GM12878 (cell line): ENCODE measurements at regions not wholly inside any gene's neighbourhood (a gene's known extent, or its start where the extent isn't known, plus 50 kb on each side); places are given as distances from the start of the nearest gene placed in this dataset.

ENCODE experiments used
- ATAC-seq: fragments of 200-7000 bp; cut with Tn5 transposase; 3 replicates; pipeline ENCODE4 v1.9.1; 2020; ENCODE audit warnings: mild to moderate bottlenecking, moderate library complexity
- BruUV-seq: library from RNA; stranded (reverse); fragments of 400-500 nt; replicated peaks from 2 replicates; lab custom pipeline; 2021; lab: Mats Ljungman, UMichigan
- CTCF ChIA-PET: fragments of 300-600 bp; sonication (Branson Sonifier 250); formaldehyde crosslinking; extraction: SDS; loops from one replicate; lab custom pipeline; 2021; ENCODE audit warnings: inconsistent platforms; lab: Yijun Ruan, JAX
- POLR2A ChIA-PET: fragments of 350-600 bp; formaldehyde crosslinking; extraction: SDS; loops from one replicate; lab custom pipeline; 2021; ENCODE audit warnings: inconsistent platforms; lab: Charles Lee
- RAD21 ChIA-PET: fragments of 300-600 bp; sonication (Branson Sonifier 250); formaldehyde crosslinking; loops from one replicate; lab custom pipeline; 2023; ENCODE audit warnings: antibody characterized with exemption; ENCODE audit not compliant: unreplicated experiment; lab: Charles Lee
- SMC1A ChIA-PET: fragments of 300-600 bp; sonication (Branson Sonifier 250); formaldehyde crosslinking; loops from one replicate; lab custom pipeline; 2023; ENCODE audit not compliant: unreplicated experiment, uncharacterized antibody; lab: Charles Lee
- DNase-seq: peaks from one replicate; pipeline ENCODE4 v3.0.0-alpha.2; 2011; ENCODE audit warnings: low read depth, low spot score
- FAIRE-seq: peaks from 3 replicates; lab custom pipeline; 2011; peaks lifted over from hg19 to GRCh38; lab: Jason Lieb, UNC
- H2AFZ ChIP-seq: 2 replicates; pipeline ENCODE4 v1.6.0; 2011; ENCODE audit warnings: low read depth, low read length, control low read depth; ENCODE audit not compliant: control insufficient read depth
- H3K27ac ChIP-seq: 2 replicates; pipeline ENCODE4 v1.5.1; 2011; ENCODE audit warnings: control low read depth; ENCODE audit not compliant: control insufficient read depth, insufficient read depth
- H3K27me3 ChIP-seq, 2 experiments: replicated peaks in 1 of 2; 2 replicates each; pipeline versions ENCODE4 v1.6.0 to v1.6.1; 2011; ENCODE audit warnings: low read length in 1 of 2; ENCODE audit not compliant: control insufficient read depth in 2 of 2, insufficient read depth in 2 of 2
- H3K36me3 ChIP-seq, 2 experiments: 2 replicates each; pipeline ENCODE4 v1.5.1; 2011; ENCODE audit warnings: low read length in 1 of 2; ENCODE audit not compliant: control insufficient read depth in 2 of 2, insufficient read depth in 2 of 2
- H3K4me1 ChIP-seq: 2 replicates; pipeline ENCODE4 v1.6.1; 2011; ENCODE audit warnings: mild to moderate bottlenecking, low read length, moderate library complexity, mixed read lengths; ENCODE audit not compliant: control insufficient read depth, insufficient read depth
- H3K4me2 ChIP-seq: 2 replicates; pipeline ENCODE4 v1.6.0; 2011; ENCODE audit warnings: control low read depth; ENCODE audit not compliant: control insufficient read depth, insufficient read depth
- H3K4me3 ChIP-seq: fragments of 200-600 bp; sonication (generic); 2 replicates; pipeline ENCODE4 v1.5.1; 2016
- H3K79me2 ChIP-seq: 2 replicates; pipeline ENCODE4 v1.6.0; 2011; ENCODE audit warnings: low read length; ENCODE audit not compliant: control insufficient read depth, insufficient read depth
- H3K9ac ChIP-seq: 2 replicates; pipeline ENCODE4 v1.8.0; 2011; ENCODE audit warnings: low read length, control low read depth, mixed read lengths; ENCODE audit not compliant: control insufficient read depth, insufficient read depth
- H3K9me3 ChIP-seq: replicated peaks from 3 replicates; pipeline ENCODE4 v1.5.1; 2011; ENCODE audit warnings: mild to moderate bottlenecking, low read length; ENCODE audit not compliant: control insufficient read depth, insufficient read depth
- H4K20me1 ChIP-seq: 2 replicates; pipeline ENCODE4 v1.6.0; 2011; ENCODE audit not compliant: control insufficient read depth, insufficient read depth
- NBN ChIP-seq: fragments of 450-650 bp; IDR thresholded peaks from 2 replicates; pipeline ENCODE4 v1.6.1; 2016
- NR2F1 ChIP-seq: fragments of 450-650 bp; conservative IDR thresholded peaks from 2 replicates; pipeline ENCODE4 v1.6.1; 2017; ENCODE audit warnings: mild to moderate bottlenecking
- PAX5 ChIP-seq: IDR thresholded peaks from 2 replicates; pipeline ENCODE4 v1.6.1; 2011; ENCODE audit warnings: low read depth, low read length, borderline replicate concordance
- PBX3 ChIP-seq: IDR thresholded peaks from 2 replicates; pipeline ENCODE4 v1.6.1; 2011; ENCODE audit warnings: mild to moderate bottlenecking, low read depth, low read length, moderate library complexity; ENCODE audit not compliant: insufficient replicate concordance
- SMARCA5 ChIP-seq: fragments of 450-650 bp; IDR thresholded peaks from 2 replicates; pipeline ENCODE4 v1.6.1; 2017; ENCODE audit warnings: mild to moderate bottlenecking
- SMC3 ChIP-seq: IDR thresholded peaks from 2 replicates; pipeline ENCODE4 v1.6.1; 2011; ENCODE audit warnings: low read length, improper control_type of control experiment, borderline replicate concordance
- ZNF24 ChIP-seq: fragments of 450-650 bp; IDR thresholded peaks from 2 replicates; pipeline ENCODE4 v1.6.1; 2017; ENCODE audit warnings: antibody characterized with exemption, mild to moderate bottlenecking
- WGBS: methylation state at CpG from one replicate; pipeline ENCODE4 v1.1.6; 2016; ENCODE audit warnings: low lambda C conversion rate; ENCODE audit not compliant: insufficient replicate concordance, insufficient coverage; ENCODE audit errors: missing lambda C conversion rate; 5-methylcytosine and 5-hydroxymethylcytosine counted together
- in situ Hi-C: fragments of 300-500 bp; cut with MboI; formaldehyde crosslinking; loops from 9 replicates; pipeline ENCODE4 v1.14.3; 2018; ENCODE audit warnings: mixed read lengths
- intact Hi-C: fragments of 100-400 bp; cut with micrococcal nuclease; formaldehyde crosslinking; loops from one replicate; pipeline ENCODE4 v1.14.2; 2022; ENCODE audit not compliant: unreplicated experiment
- TF ChIP-seq, protein P1 (sequence below): fragments of 450-650 bp; IDR thresholded peaks from 2 replicates; pipeline ENCODE4 v1.6.1; 2017; ENCODE audit warnings: mild to moderate bottlenecking, moderate library complexity

DNA sequence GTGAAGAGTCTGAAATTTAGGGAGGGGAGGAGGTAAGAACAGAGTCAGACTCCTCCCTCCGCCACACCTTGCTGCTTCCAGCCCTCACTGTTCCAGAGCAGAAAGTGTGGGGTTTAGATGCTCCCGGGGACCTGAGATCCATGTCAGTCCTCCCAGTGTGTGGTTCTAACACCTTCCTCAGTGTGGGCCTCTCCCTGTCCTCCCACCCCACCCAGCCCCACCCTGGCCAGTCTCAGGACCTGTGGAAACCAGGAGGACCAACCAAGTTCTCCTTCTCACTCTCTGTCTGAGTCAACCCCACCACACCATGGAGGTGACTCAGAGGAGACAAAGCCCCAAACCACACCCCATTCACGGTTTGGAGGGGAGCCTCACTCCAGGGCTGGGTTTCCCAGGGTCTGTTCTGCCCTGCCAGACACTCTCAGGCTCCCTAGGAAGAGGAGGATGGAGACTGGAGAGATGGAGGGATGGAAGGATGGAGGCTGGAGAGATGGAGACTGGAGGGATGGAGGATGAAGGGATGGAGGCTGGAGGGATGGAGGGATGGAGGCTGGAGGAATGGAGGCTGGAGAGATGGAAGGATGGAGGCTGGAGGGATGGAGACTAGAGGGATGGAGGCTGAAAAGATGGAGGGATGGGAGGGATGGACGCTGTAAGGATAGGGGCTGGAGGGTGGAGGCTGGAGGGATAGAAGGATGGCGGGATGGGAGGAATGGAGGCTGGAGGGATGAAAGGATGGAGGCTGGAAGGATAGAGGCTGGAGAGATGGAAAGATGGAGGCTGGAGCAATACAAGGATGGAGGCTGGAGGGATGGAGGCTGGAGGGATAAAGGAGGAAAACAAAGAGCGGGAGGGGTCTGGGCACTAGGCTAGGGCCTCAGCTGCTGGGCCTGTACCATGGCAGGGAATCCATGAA lies 100.9 kb upstream of the RUNX3 start (continued):
- no peak for TF ChIP-seq SMC3
- peak; percentile 52; the same call in 1 of the 2 replicates for TF ChIP-seq NR2F1
- TF ChIP-seq, all 136 proteins: peak for 63

- ATAC-seq: no peak
- peak overlapping the region; percentile 49; the same call in 1 of the 2 replicates for H3K4me3 ChIP-seq
- H4K20me1 ChIP-seq: no peaks in the 10 kb centered on the region
- ChIA-PET SMC1A (interaction anchor here (0.6 to 10.6 kb wide), 5 partner anchors 66 to 104 kb away, joined by 3 to 205 read pairs (median 5); no protein-coding TSS in a partner anchor), CTCF (interaction anchor here (0.7 to 9.2 kb wide), 8 partner anchors 67 to 132 kb away, joined by 3 to 152 read pairs (median 4); partner anchors contain the start of gene RUNX3), POLR2A (interaction anchor here (0.6 to 10.8 kb wide), 6 partner anchors 68 to 109 kb away, joined by 3 to 220 read pairs (median 5); partner anchors contain the start of gene RUNX3)
- in situ Hi-C loops (loop anchor here (5.0 kb wide), 1 partner anchor 68 kb away; no protein-coding TSS in a partner anchor), intact Hi-C loops (loop anchor here (5.0 to 10.0 kb wide), 3 partner anchors 117 to 283 kb away; partner anchors contain the start of gene CLIC4)
- H3K4me2 ChIP-seq: peak overlapping the region; percentile 95
- WGBS: 48% methylated on average over 2 of the region's 2 CpGs
- H2AFZ ChIP-seq: no peak overlapping the region
- H3K27me3 ChIP-seq: no peaks in the 10 kb centered on the region
- peaks cover 55% of the 10 kb centered on the region for H3K79me2 ChIP-seq
- BruUV-seq: no TSS peak
- peak overlapping the region; percentile 86; the same call in 1 of the 2 replicates for H3K9ac ChIP-seq
- peak; percentile 10; the same call in 1 of the 2 replicates for TF ChIP-seq NBN
- TF ChIP-seq, protein P1, sequence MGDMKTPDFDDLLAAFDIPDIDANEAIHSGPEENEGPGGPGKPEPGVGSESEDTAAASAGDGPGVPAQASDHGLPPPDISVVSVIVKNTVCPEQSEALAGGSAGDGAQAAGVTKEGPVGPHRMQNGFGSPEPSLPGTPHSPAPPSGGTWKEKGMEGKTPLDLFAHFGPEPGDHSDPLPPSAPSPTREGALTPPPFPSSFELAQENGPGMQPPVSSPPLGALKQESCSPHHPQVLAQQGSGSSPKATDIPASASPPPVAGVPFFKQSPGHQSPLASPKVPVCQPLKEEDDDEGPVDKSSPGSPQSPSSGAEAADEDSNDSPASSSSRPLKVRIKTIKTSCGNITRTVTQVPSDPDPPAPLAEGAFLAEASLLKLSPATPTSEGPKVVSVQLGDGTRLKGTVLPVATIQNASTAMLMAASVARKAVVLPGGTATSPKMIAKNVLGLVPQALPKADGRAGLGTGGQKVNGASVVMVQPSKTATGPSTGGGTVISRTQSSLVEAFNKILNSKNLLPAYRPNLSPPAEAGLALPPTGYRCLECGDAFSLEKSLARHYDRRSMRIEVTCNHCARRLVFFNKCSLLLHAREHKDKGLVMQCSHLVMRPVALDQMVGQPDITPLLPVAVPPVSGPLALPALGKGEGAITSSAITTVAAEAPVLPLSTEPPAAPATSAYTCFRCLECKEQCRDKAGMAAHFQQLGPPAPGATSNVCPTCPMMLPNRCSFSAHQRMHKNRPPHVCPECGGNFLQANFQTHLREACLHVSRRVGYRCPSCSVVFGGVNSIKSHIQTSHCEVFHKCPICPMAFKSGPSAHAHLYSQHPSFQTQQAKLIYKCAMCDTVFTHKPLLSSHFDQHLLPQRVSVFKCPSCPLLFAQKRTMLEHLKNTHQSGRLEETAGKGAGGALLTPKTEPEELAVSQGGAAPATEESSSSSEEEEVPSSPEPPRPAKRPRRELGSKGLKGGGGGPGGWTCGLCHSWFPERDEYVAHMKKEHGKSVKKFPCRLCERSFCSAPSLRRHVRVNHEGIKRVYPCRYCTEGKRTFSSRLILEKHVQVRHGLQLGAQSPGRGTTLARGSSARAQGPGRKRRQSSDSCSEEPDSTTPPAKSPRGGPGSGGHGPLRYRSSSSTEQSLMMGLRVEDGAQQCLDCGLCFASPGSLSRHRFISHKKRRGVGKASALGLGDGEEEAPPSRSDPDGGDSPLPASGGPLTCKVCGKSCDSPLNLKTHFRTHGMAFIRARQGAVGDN: 0 out of 2 replicates have a peak, but pooled peaks have one; percentile 12
- TF ChIP-seq PBX3: no peak
- TF ChIP-seq ZNF24: no peak
- TF ChIP-seq PAX5: no peak
- TF ChIP-seq SMARCA5: 0 out of 2 replicates have a peak, but pooled peaks have one; percentile 40
- TF ChIP-seq, all 136 proteins: peak for 3
- RAD21 ChIA-PET: interaction anchor here (0.9 to 3.4 kb wide), 12 partner anchors 11 to 105 kb away, joined by 3 to 74 read pairs (median 8); no protein-coding TSS in a partner anchor
- FAIRE-seq (no peak), DNase-seq (no peak)
- H3K4me1 ChIP-seq: peaks cover 97% of the 10 kb centered on the region
- H3K27ac ChIP-seq: peak overlapping the region; percentile 100
- no peaks in the 10 kb centered on the region for H3K36me3 ChIP-seq
- no peaks in the 10 kb centered on the region for H3K9me3 ChIP-seq
These were observed 99.9 kb upstream of the RUNX3 start for GRCh38 chr1:25030012-25030411.
